Suprapubic skin (tissue), 3 donors: ENCODE measurements at regions not wholly inside any gene's neighbourhood (a gene's known extent, or its start where the extent isn't known, plus 50 kb on each side); places are given as distances from the start of the nearest gene placed in this dataset.

Experiments
- CTCF ChIP-seq, 2 donors: fragments of 200-600 bp in 1 of 2; fragments of 450-650 bp in 1 of 2; sonication (generic) in 1 of 2; IDR thresholded peaks; one replicate each; pipeline ENCODE4 v1.5.1; 2016 to 2019; ENCODE audit warnings: antibody characterized with exemption in 2 of 2, mild to moderate bottlenecking in 1 of 2, moderate library complexity in 1 of 2
- EP300 ChIP-seq: sonication (generic); formaldehyde crosslinking; IDR thresholded peaks from one replicate; pipeline ENCODE4 v1.6.1; 2017; ENCODE audit warnings: antibody characterized with exemption
- POLR2A ChIP-seq, 2 donors: fragments of 450-650 bp; IDR thresholded peaks; one replicate each; pipeline ENCODE4 v1.6.1; 2017; ENCODE audit warnings: antibody characterized with exemption in 2 of 2, mild to moderate bottlenecking in 2 of 2, moderate library complexity in 2 of 2

GRCh38 chr10:6776170-6776569 is 196.1 kb upstream of the PRKCQ start:
- TF ChIP-seq CTCF (IDR thresholded peaks at IDR 0.05) (no peak), POLR2A (IDR thresholded peaks at IDR 0.05) (no peak), EP300 (no peak)
